Thyroid gland (tissue), 4 donors: ENCODE measurements at regions not wholly inside any gene's neighbourhood (a gene's known extent, or its start where the extent isn't known, plus 50 kb on each side); places are given as distances from the start of the nearest gene placed in this dataset.

ENCODE experiments used
- DNase-seq, 2 donors: peaks; one replicate each; pipeline ENCODE4 v3.0.0-alpha.2; 2019
- H3K27ac ChIP-seq, 3 donors: fragments of 200-600 bp; sonication (generic); 1 replicate in 2 of 3; 2 replicates in 1 of 3; pipeline ENCODE4 v1.5.1; 2016 to 2019; ENCODE audit warnings: mild to moderate bottlenecking in 1 of 3, moderate library complexity in 1 of 3
- H3K27me3 ChIP-seq: fragments of 200-600 bp; sonication (generic); one replicate; pipeline ENCODE4 v1.5.1; 2019
- H3K36me3 ChIP-seq, 2 donors: fragments of 200-600 bp; sonication (generic); one replicate each; pipeline ENCODE4 v1.5.1; 2016 to 2019
- H3K4me1 ChIP-seq, 2 donors: fragments of 200-600 bp; sonication (generic); one replicate each; pipeline ENCODE4 v1.5.1; 2017 to 2019
- H3K4me3 ChIP-seq, 3 donors: fragments of 200-600 bp; sonication (generic); replicated peaks in 1 of 3; 1 replicate in 2 of 3; 2 replicates in 1 of 3; pipeline ENCODE4 v1.5.1; 2016; ENCODE audit warnings: mild to moderate bottlenecking in 1 of 3
- H3K9me3 ChIP-seq: fragments of 200-600 bp; sonication (generic); one replicate; pipeline ENCODE4 v1.5.1; 2017
- POLR2A ChIP-seq, 2 donors: fragments of 450-650 bp; IDR thresholded peaks; one replicate each; pipeline ENCODE4 v1.6.1; 2017; ENCODE audit warnings: antibody characterized with exemption in 2 of 2, mild to moderate bottlenecking in 2 of 2, moderate library complexity in 1 of 2
- WGBS, 2 donors: methylation state at CpG; one replicate each; pipeline ENCODE4 v1.1.5; 2017; 5-methylcytosine and 5-hydroxymethylcytosine counted together
- intact Hi-C: fragments of 100-400 bp; cut with DNase I; formaldehyde crosslinking; loops from one replicate; pipeline ENCODE4 v1.15.1; 2023
- TF ChIP-seq, protein P1 (sequence below), 6 experiments: fragments of 200-600 bp in 3 of 6; fragments of 450-650 bp in 3 of 6; sonication (generic) in 3 of 6; IDR thresholded peaks; one replicate each; pipeline ENCODE4 v1.5.1; 2016 to 2019; ENCODE audit warnings: antibody characterized with exemption in 6 of 6, mild to moderate bottlenecking in 2 of 6, inconsistent platforms in 1 of 6, moderate library complexity in 1 of 6

DNA sequence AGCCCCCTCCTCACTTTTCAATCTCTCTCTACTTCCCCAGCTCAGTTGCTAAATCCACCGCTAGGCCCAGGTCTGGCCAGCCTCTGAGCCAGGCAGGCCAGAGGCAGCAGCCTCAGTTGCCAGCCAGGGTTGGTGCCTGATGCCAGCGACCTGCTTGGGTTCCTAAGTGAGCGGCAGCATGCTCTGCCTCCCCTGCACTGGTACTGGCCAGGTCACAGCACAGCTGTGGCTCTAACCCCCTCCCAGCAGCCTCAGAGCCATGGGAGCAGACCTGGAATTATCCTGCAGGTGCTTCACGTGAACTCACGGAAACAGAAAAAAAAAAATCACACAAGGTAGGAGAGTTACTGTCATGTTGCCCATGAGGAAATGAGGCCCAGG, 82.5 kb upstream of the ATF3 start:
- Histone ChIP-seq H3K9me3 (no peaks in the 10 kb centered on the region), H3K27me3 (no peaks in the 10 kb centered on the region), H3K4me3 (no peak overlapping the region), H3K27ac (no peak overlapping the region), H3K36me3 (no peaks in the 10 kb centered on the region), H3K4me1 (no peaks in the 10 kb centered on the region)
- intact Hi-C loops: no loop called here
- no peak for DNase-seq
- WGBS, 2 donors: 90 to 92% methylated on average over 5 of the region's 5 CpGs
- TF ChIP-seq, protein P1, sequence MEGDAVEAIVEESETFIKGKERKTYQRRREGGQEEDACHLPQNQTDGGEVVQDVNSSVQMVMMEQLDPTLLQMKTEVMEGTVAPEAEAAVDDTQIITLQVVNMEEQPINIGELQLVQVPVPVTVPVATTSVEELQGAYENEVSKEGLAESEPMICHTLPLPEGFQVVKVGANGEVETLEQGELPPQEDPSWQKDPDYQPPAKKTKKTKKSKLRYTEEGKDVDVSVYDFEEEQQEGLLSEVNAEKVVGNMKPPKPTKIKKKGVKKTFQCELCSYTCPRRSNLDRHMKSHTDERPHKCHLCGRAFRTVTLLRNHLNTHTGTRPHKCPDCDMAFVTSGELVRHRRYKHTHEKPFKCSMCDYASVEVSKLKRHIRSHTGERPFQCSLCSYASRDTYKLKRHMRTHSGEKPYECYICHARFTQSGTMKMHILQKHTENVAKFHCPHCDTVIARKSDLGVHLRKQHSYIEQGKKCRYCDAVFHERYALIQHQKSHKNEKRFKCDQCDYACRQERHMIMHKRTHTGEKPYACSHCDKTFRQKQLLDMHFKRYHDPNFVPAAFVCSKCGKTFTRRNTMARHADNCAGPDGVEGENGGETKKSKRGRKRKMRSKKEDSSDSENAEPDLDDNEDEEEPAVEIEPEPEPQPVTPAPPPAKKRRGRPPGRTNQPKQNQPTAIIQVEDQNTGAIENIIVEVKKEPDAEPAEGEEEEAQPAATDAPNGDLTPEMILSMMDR (IDR thresholded peaks at IDR 0.05): no peak
- TF ChIP-seq POLR2A (IDR thresholded peaks at IDR 0.05): no peak

DNA sequence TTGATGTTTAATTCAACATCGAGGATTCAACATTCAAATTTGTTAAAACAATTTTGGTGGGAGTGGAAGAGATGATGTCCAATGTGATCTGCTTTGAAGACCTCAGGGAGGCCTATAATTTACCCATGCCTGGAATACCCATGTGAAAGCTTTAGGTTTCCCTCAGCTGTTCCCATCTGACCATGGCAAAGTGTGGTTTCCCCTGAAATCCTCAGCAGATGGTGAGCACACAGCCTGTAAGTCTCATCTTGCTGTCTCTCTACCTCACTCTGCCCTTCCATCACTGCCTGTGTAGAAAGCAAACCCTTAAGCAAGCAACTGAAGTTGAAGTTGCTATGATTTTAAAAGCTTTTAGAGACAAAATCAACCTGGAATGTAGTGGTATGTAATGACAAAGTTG, 80.1 kb upstream of the ATF3 start:
- Histone ChIP-seq H3K27me3 (no peaks in the 10 kb centered on the region), H3K4me1 (no peaks in the 10 kb centered on the region), H3K4me3 (no peak overlapping the region), H3K36me3 (no peaks in the 10 kb centered on the region), H3K27ac (no peak overlapping the region), H3K9me3 (no peaks in the 10 kb centered on the region)
- no peak for TF ChIP-seq POLR2A (IDR thresholded peaks at IDR 0.05)
- TF ChIP-seq, protein P1 (IDR thresholded peaks at IDR 0.05): no peak
- intact Hi-C loops: no loop called here
- 91 to 100% methylated on average over 1 of the region's 1 CpG for WGBS, 2 donors
- no peak for DNase-seq

DNA sequence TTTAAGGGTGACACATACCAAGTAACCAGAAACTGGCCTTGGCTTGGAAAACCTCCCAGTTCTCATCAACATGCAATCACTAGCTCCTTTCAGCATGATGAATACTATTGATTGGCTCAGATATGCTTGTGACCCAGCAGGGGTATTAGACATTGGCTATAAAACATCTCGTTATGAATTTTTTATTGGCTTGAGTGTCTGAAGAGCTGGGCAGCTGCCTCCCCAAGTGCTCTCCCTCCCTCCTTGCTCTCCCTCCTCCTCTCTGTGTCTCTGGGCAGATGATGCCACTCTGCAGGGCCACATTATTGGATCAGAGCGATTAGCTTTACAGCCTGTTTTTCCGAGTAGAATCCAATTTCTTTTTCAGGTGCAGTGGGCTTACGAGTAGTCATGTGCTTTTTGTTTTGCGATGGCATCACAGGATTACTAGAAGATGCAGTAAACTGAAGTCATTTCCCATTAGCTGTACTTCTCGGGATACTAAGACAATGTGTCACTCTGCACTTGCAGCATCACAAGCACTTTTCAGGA, 79.3 kb upstream of the ATF3 start:
- intact Hi-C loops: no loop called here
- 72 to 82% methylated on average over 6 of the region's 6 CpGs for WGBS, 2 donors
- Histone ChIP-seq H3K4me3 (no peak overlapping the region), H3K27ac (no peak overlapping the region), H3K27me3 (no peaks in the 10 kb centered on the region), H3K4me1 (no peaks in the 10 kb centered on the region), H3K9me3 (no peaks in the 10 kb centered on the region), H3K36me3 (no peaks in the 10 kb centered on the region)
- TF ChIP-seq POLR2A (IDR thresholded peaks at IDR 0.05): no peak
- TF ChIP-seq, protein P1 (IDR thresholded peaks at IDR 0.05): no peak
- DNase-seq: no peak

DNA sequence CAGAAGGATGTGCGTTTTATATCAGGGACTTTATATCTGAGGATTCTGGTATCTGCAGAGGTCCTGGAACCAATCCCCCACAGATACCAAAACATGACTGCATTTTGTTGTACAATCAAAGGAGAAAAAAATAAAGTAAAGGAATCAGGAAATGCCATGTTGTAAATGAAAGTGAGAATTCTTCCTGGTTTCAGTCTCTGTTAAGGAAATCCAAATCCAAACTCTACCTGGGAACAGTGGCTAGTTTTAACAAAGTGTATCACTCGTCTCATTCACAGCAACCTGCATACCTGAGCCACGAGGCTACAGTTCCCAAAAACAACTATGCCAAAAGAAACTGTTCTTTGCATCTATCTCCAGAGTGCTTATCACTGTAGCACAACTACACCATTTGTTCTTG, 77.3 kb upstream of the ATF3 start:
- intact Hi-C loops: no loop called here
- DNase-seq: no peak
- Histone ChIP-seq H3K36me3 (no peaks in the 10 kb centered on the region), H3K9me3 (no peaks in the 10 kb centered on the region), H3K27ac (no peak overlapping the region), H3K27me3 (no peaks in the 10 kb centered on the region), H3K4me3 (no peak overlapping the region), H3K4me1 (no peaks in the 10 kb centered on the region)
- 68 to 72% methylated on average over 3 of the region's 3 CpGs for WGBS, 2 donors
- no peak for TF ChIP-seq POLR2A (IDR thresholded peaks at IDR 0.05)
- TF ChIP-seq, protein P1 (IDR thresholded peaks at IDR 0.05): no peak

DNA sequence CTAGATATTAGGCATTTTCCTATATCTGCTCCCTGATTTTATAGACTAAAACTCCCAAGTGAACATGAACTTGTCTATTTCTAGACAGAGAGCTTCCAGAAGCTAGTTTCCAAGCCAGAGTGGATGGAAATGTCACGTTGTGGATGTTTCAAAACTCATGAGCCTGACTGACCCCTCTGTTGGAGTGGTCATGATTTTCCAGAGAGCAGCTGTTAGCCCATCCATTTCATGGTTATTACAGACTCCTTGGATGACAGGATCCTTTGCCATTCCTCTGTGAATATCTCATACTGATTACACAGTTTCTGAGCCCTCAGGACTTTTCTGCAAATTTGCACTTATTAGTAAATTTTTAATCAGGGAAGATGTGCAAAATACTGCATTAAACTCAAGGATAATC, 76.8 kb upstream of the ATF3 start:
- Histone ChIP-seq H3K4me1 (no peaks in the 10 kb centered on the region), H3K36me3 (no peaks in the 10 kb centered on the region), H3K27me3 (no peaks in the 10 kb centered on the region), H3K27ac (no peak overlapping the region), H3K9me3 (no peaks in the 10 kb centered on the region), H3K4me3 (no peak overlapping the region)
- TF ChIP-seq POLR2A (IDR thresholded peaks at IDR 0.05): no peak
- TF ChIP-seq, protein P1 (IDR thresholded peaks at IDR 0.05): no peak
- WGBS, 2 donors: 54 to 82% methylated on average over 1 of the region's 1 CpG
- DNase-seq: no peak
- intact Hi-C loops: no loop called here
